Sigmoid colon (tissue), 6 donors: ENCODE measurements at regions not wholly inside any gene's neighbourhood (a gene's known extent, or its start where the extent isn't known, plus 50 kb on each side); places are given as distances from the start of the nearest gene placed in this dataset.

ENCODE experiments used
- DNase-seq: peaks from one replicate; pipeline ENCODE4 v3.0.0-alpha.2; 2019
- H3K27ac ChIP-seq, 4 donors: fragments of 200-600 bp; sonication (generic); one replicate each; pipeline ENCODE4 v1.5.1; 2016 to 2019; ENCODE audit warnings: mild to moderate bottlenecking in 1 of 4
- H3K27me3 ChIP-seq, 3 donors: fragments of 200-600 bp; sonication (generic); one replicate each; pipeline ENCODE4 v1.5.1; 2019; ENCODE audit warnings: mild to moderate bottlenecking in 1 of 3
- H3K36me3 ChIP-seq, 4 donors: fragments of 200-600 bp; sonication (generic); one replicate each; pipeline ENCODE4 v1.5.1; 2016 to 2019
- H3K4me1 ChIP-seq, 4 donors: fragments of 200-600 bp; sonication (generic); one replicate each; pipeline ENCODE4 v1.5.1; 2017 to 2019
- H3K4me3 ChIP-seq, 4 donors: fragments of 200-600 bp; sonication (generic); one replicate each; pipeline ENCODE4 v1.5.1; 2017 to 2019; ENCODE audit warnings: mild to moderate bottlenecking in 2 of 4, moderate library complexity in 1 of 4
- H3K9me3 ChIP-seq, 4 donors: fragments of 200-600 bp in 3 of 4; sonication (generic) in 3 of 4; one replicate each; pipeline versions ENCODE4 v1.5.1 to v1.6.1; 2013 to 2019
- CTCF ChIP-seq, 4 experiments: fragments of 450-650 bp in 3 of 4; fragments of 200-600 bp in 1 of 4; IDR thresholded peaks; one replicate each; pipeline ENCODE4 v1.5.1; 2016 to 2019; ENCODE audit warnings: antibody characterized with exemption in 4 of 4, mild to moderate bottlenecking in 3 of 4, moderate library complexity in 2 of 4
- EP300 ChIP-seq, 4 donors: sonication (generic); formaldehyde crosslinking; IDR thresholded peaks; one replicate each; pipeline ENCODE4 v1.6.1; 2017; ENCODE audit warnings: antibody characterized with exemption in 4 of 4
- POLR2A ChIP-seq, 2 donors: fragments of 450-650 bp; IDR thresholded peaks; one replicate each; pipeline ENCODE4 v1.6.1; 2016; ENCODE audit warnings: antibody characterized with exemption in 2 of 2, mild to moderate bottlenecking in 2 of 2, moderate library complexity in 2 of 2
- POLR2AphosphoS5 ChIP-seq, 4 donors: sonication (generic); formaldehyde crosslinking; IDR thresholded peaks; one replicate each; pipeline ENCODE4 v1.6.1; 2017; ENCODE audit warnings: antibody characterized with exemption in 4 of 4
- WGBS, 2 donors: extraction: QIAGEN DNeasy Blood & Tissue Kit; methylation state at CpG; one replicate each; pipeline ENCODE4 v1.1.7; 2013; 5-methylcytosine and 5-hydroxymethylcytosine counted together
- intact Hi-C: fragments of 100-400 bp; cut with DNase I; formaldehyde crosslinking; loops from one replicate; pipeline ENCODE4 v1.15.1; 2023
- donor health status: healthy with polysubstance abuse.
- donor health status: healthy.

GRCh38 chr12:105610459-105610858 is 280.0 kb downstream of the C12orf75 start:
- intact Hi-C loops, result no loop called here
- H3K4me1 ChIP-seq, result no peaks in the 10 kb centered on the region
- H3K27ac ChIP-seq, result no peak overlapping the region
- no peak for DNase-seq
- H3K9me3 ChIP-seq, result no peaks in the 10 kb centered on the region
- no peaks in the 10 kb centered on the region for H3K36me3 ChIP-seq
- no peak for TF ChIP-seq POLR2AphosphoS5 (IDR thresholded peaks at IDR 0.05)
- TF ChIP-seq EP300 (IDR thresholded peaks at IDR 0.05), result no peak
- TF ChIP-seq CTCF (IDR thresholded peaks at IDR 0.05), result no peak
- no peak for TF ChIP-seq POLR2A (IDR thresholded peaks at IDR 0.05)
- 63 to 82% methylated on average over 5 of the region's 5 CpGs for WGBS, 2 donors
- H3K4me3 ChIP-seq, result no peak overlapping the region
- no peaks in the 10 kb centered on the region for H3K27me3 ChIP-seq

- WGBS, 2 donors, result 33 to 82% methylated on average over 3 of the region's 3 CpGs
Measured at GRCh38 chr12:105611340-105611739, 280.8 kb downstream of the C12orf75 start.

GRCh38 chr12:105613269-105613668 is 282.8 kb downstream of the C12orf75 start:
- no peaks in the 10 kb centered on the region for H3K27me3 ChIP-seq

More at GRCh38 chr12:105611340-105611739, 280.8 kb downstream of the C12orf75 start:
- H3K36me3 ChIP-seq, result no peaks in the 10 kb centered on the region
- no peaks in the 10 kb centered on the region for H3K4me1 ChIP-seq
- no peaks in the 10 kb centered on the region for H3K9me3 ChIP-seq
- H3K4me3 ChIP-seq, result no peak overlapping the region
- H3K27ac ChIP-seq, result no peak overlapping the region
- intact Hi-C loops, result no loop called here
- no peak for TF ChIP-seq POLR2AphosphoS5 (IDR thresholded peaks at IDR 0.05)
- TF ChIP-seq POLR2A (IDR thresholded peaks at IDR 0.05), result no peak
- TF ChIP-seq CTCF (IDR thresholded peaks at IDR 0.05), result no peak
- TF ChIP-seq EP300 (IDR thresholded peaks at IDR 0.05), result no peak
- H3K27me3 ChIP-seq, result no peaks in the 10 kb centered on the region
- no peak for DNase-seq

GRCh38 chr12:105613887-105614286 is 283.4 kb downstream of the C12orf75 start:
- Histone ChIP-seq H3K36me3 (no peaks in the 10 kb centered on the region), H3K4me1 (no peaks in the 10 kb centered on the region), H3K27me3 (no peaks in the 10 kb centered on the region), H3K9me3 (no peaks in the 10 kb centered on the region), H3K4me3 (no peak overlapping the region), H3K27ac (no peak overlapping the region)
- no peak for TF ChIP-seq EP300 (IDR thresholded peaks at IDR 0.05)
- no peak for TF ChIP-seq POLR2A (IDR thresholded peaks at IDR 0.05)
- no peak for TF ChIP-seq POLR2AphosphoS5 (IDR thresholded peaks at IDR 0.05)
- TF ChIP-seq CTCF (IDR thresholded peaks at IDR 0.05), result no peak
- 64 to 77% methylated on average over 3 of the region's 3 CpGs for WGBS, 2 donors
- DNase-seq, result no peak
- intact Hi-C loops, result no loop called here

More at GRCh38 chr12:105613269-105613668, 282.8 kb downstream of the C12orf75 start:
- H3K9me3 ChIP-seq, result no peaks in the 10 kb centered on the region
- WGBS, 2 donors, result 87 to 89% methylated on average over 4 of the region's 4 CpGs
- no peaks in the 10 kb centered on the region for H3K36me3 ChIP-seq
- H3K4me1 ChIP-seq, result no peaks in the 10 kb centered on the region
- no peak for DNase-seq
- TF ChIP-seq POLR2A (IDR thresholded peaks at IDR 0.05) (no peak), POLR2AphosphoS5 (IDR thresholded peaks at IDR 0.05) (no peak), EP300 (IDR thresholded peaks at IDR 0.05) (no peak), CTCF (IDR thresholded peaks at IDR 0.05) (no peak)
- intact Hi-C loops, result no loop called here
- H3K4me3 ChIP-seq, result no peak overlapping the region
- no peak overlapping the region for H3K27ac ChIP-seq

GRCh38 chr12:105616971-105617540 is 286.6 kb downstream of the C12orf75 start:
- TF ChIP-seq POLR2A (IDR thresholded peaks at IDR 0.05), result no peak
- no peak for TF ChIP-seq CTCF (IDR thresholded peaks at IDR 0.05)
- no peak for TF ChIP-seq EP300 (IDR thresholded peaks at IDR 0.05)
- no peak for TF ChIP-seq POLR2AphosphoS5 (IDR thresholded peaks at IDR 0.05)
- Histone ChIP-seq H3K4me1 (no peaks in the 10 kb centered on the region), H3K27me3 (no peaks in the 10 kb centered on the region), H3K27ac (no peak overlapping the region), H3K9me3 (peaks cover 0 to 4% (median 0%) of the 10 kb centered on the region in 4 donors), H3K36me3 (no peaks in the 10 kb centered on the region), H3K4me3 (no peak overlapping the region)
- WGBS, 2 donors, result 76 to 77% methylated on average over 7 of the region's 7 CpGs
- no peak for DNase-seq
- intact Hi-C loops, result no loop called here
